ENCODE measurements at regions not wholly inside any gene's neighbourhood (a gene's known extent, or its start where the extent isn't known, plus 50 kb on each side); places are given as distances from the start of the nearest gene placed in this dataset.

GRCh38 chr3:191968299-191968698 lies 507.3 kb downstream of the PYDC2 start:
- TF ChIP-seq CTCF (IDR thresholded peaks at IDR 0.05) = no peak
- TF ChIP-seq POLR2AphosphoS5 (IDR thresholded peaks at IDR 0.05; ENCODE audit: low read depth, low read length) = no peak
- TF ChIP-seq REST (IDR thresholded peaks at IDR 0.05; ENCODE audit: insufficient read depth in 1 of 2, low read depth in 2 of 2, low read length in 1 of 2) = no peak

All from Panc1 (cell line).